ENCODE measurements at regions not wholly inside any gene's neighbourhood (a gene's known extent, or its start where the extent isn't known, plus 50 kb on each side); places are given as distances from the start of the nearest gene placed in this dataset.

DNA sequence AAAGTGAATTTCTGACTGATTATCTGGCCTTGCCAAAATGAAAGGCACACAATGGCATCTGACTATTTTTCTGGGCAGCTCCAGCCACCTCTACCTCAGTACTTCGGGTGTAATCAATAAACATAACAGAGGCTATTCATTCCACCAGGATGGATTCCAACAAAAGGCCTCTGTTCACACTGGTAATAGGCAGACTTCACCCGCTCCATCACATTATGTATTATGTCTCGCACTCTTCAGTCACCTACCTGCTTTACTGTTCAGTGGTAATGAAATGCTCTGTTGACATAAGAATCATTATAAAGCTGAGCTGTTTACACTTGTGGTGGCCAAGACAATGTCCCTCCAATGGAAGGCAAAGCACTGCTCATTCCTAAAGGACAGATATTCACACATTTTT is 1333.7 kb upstream of the WWC1 start:
- intact Hi-C loops (cut with DNase I), result no loop called here
- Histone ChIP-seq H3K27ac (ENCODE audit: low read depth in 1 of 2, low read length in 2 of 2) (no peak overlapping the region), H3K36me3 (ENCODE audit: control insufficient read depth in 1 of 2, insufficient read depth in 2 of 2, low read length in 1 of 2) (no peaks in the 10 kb centered on the region), H3K4me1 (ENCODE audit: control insufficient read depth in 1 of 2, insufficient read depth in 2 of 2, low read length in 2 of 2) (no peaks in the 10 kb centered on the region), H3K27me3 (ENCODE audit: control insufficient read depth in 1 of 2, insufficient read depth in 2 of 2, low read length in 1 of 2) (peaks cover 0 to 3% of the 10 kb centered on the region in 2 donors), H3K4me3 (ENCODE audit: low read length in 2 of 2) (no peak overlapping the region), H3K9me3 (ENCODE audit: control insufficient read depth, low read length) (no peaks in the 10 kb centered on the region)
- no peak for ATAC-seq (ENCODE audit: low FRiP score)
- DNase-seq, result no peak
- 71 to 76% methylated on average over 3 of the region's 3 CpGs for WGBS, 2 donors

DNA sequence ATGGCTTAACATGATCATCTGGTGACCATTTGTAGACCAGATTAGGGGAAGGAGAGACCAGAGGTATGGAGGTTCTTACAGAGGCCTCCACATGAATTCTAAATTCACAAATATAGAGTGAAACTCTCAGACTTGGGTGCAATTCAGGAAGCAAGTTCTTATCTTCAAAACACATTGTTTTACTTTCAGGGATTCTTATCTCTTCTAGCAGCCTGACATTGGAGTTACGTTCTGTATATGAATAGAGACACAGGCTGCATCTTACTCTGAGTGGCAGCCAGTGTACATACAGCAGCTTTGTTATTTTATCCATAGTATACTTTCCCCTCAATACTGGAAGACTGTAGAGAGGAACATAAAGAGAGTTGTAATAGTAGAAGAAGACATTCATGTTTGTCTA is 1331.7 kb upstream of the WWC1 start:
- ATAC-seq (ENCODE audit: low FRiP score), result no peak
- WGBS, 2 donors, result 12 to 18% methylated on average over 1 of the region's 1 CpG
- no peak overlapping the region for H3K27ac ChIP-seq (ENCODE audit: low read depth in 1 of 2, low read length in 2 of 2)
- no peaks in the 10 kb centered on the region for H3K36me3 ChIP-seq (ENCODE audit: control insufficient read depth in 1 of 2, insufficient read depth in 2 of 2, low read length in 1 of 2)
- no peaks in the 10 kb centered on the region for H3K4me1 ChIP-seq (ENCODE audit: control insufficient read depth in 1 of 2, insufficient read depth in 2 of 2, low read length in 2 of 2)
- intact Hi-C loops (cut with DNase I), result no loop called here
- H3K9me3 ChIP-seq (ENCODE audit: control insufficient read depth, low read length), result no peaks in the 10 kb centered on the region
- no peak overlapping the region for H3K4me3 ChIP-seq (ENCODE audit: low read length in 2 of 2)
- H3K27me3 ChIP-seq (ENCODE audit: control insufficient read depth in 1 of 2, insufficient read depth in 2 of 2, low read length in 1 of 2), result peaks cover 0 to 3% of the 10 kb centered on the region in 2 donors
- no peak for DNase-seq

DNA sequence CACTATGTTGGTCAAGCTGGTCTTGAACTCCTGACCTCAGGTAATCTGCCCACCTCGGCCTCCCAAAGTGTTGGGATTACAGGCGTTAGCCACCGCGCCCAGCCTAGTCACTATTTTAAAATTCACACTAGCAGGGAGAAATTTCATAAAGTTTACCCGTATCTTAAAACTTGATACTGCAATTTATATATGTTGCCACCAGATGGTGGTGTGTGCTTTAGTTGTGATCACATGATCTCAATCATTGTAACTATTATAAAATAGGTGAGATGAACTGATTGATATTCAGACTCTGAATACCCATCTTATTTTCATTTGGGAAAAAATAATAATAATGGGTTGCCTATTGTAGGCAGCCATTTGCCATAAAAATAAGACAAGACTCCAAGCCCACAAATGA is 1330.4 kb upstream of the WWC1 start:
- no peak for ATAC-seq (ENCODE audit: low FRiP score)
- intact Hi-C loops (cut with DNase I), result no loop called here
- peaks cover 0 to 3% of the 10 kb centered on the region in 2 donors for H3K27me3 ChIP-seq (ENCODE audit: control insufficient read depth in 1 of 2, insufficient read depth in 2 of 2, low read length in 1 of 2)
- H3K4me3 ChIP-seq (ENCODE audit: low read length in 2 of 2), result no peak overlapping the region
- 84 to 85% methylated on average over 5 of the region's 5 CpGs for WGBS, 2 donors
- DNase-seq, result no peak
- H3K36me3 ChIP-seq (ENCODE audit: control insufficient read depth in 1 of 2, insufficient read depth in 2 of 2, low read length in 1 of 2), result no peaks in the 10 kb centered on the region
- no peak overlapping the region for H3K27ac ChIP-seq (ENCODE audit: low read depth in 1 of 2, low read length in 2 of 2)
- H3K4me1 ChIP-seq (ENCODE audit: control insufficient read depth in 1 of 2, insufficient read depth in 2 of 2, low read length in 2 of 2), result no peaks in the 10 kb centered on the region
- H3K9me3 ChIP-seq (ENCODE audit: control insufficient read depth, low read length), result no peaks in the 10 kb centered on the region

DNA sequence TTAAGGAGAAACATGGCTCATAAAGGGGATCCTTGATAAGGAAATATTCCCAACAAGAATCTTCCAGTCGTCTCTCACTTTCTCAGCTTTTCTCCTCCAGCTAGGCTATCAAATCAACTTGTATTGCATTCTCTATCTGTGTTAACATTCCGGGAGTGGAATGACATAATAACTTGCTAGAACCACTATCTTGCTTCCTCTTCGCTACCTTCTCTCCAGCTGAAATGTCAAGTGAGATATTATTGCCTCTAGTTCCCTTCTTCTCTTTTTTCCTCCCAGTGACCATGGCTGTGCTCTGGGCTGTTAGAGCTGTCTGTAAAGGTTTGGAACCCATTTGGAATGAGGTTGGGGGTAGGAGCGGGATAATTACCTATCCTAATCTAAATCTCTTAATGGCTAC is 1329.5 kb upstream of the WWC1 start:
- no peaks in the 10 kb centered on the region for H3K4me1 ChIP-seq (ENCODE audit: control insufficient read depth in 1 of 2, insufficient read depth in 2 of 2, low read length in 2 of 2)
- no peaks in the 10 kb centered on the region for H3K36me3 ChIP-seq (ENCODE audit: control insufficient read depth in 1 of 2, insufficient read depth in 2 of 2, low read length in 1 of 2)
- H3K27ac ChIP-seq (ENCODE audit: low read depth in 1 of 2, low read length in 2 of 2), result no peak overlapping the region
- intact Hi-C loops (cut with DNase I), result no loop called here
- ATAC-seq (ENCODE audit: low FRiP score), result no peak
- 73 to 84% methylated on average over 4 of the region's 4 CpGs for WGBS, 2 donors
- H3K27me3 ChIP-seq (ENCODE audit: control insufficient read depth in 1 of 2, insufficient read depth in 2 of 2, low read length in 1 of 2), result peaks cover 0 to 3% of the 10 kb centered on the region in 2 donors
- no peak overlapping the region for H3K4me3 ChIP-seq (ENCODE audit: low read length in 2 of 2)
- peaks cover 2% of the 10 kb centered on the region for H3K9me3 ChIP-seq (ENCODE audit: control insufficient read depth, low read length)
- DNase-seq, result no peak

DNA sequence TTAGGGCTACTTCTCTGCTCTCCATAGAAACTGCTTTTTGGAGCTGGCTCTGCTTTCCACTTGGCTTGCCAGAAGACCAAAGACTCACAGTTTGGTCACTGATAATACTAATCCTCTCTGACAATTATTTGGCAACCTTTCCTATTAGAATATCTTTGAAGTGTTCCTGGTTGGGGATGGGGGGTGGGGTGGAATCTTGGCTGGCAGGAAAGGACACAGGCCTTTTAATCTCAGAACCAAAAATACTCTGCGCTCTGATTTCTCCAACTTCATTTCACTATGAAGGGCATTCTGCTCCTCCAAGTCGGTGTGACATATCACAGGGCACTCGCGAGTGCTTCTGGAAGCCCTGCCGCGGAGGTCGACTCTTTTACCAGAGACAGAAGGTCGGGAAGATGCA is 1329.0 kb upstream of the WWC1 start:
- no peak for DNase-seq
- H3K4me3 ChIP-seq (ENCODE audit: low read length in 2 of 2), result no peak overlapping the region
- intact Hi-C loops (cut with DNase I), result no loop called here
- no peaks in the 10 kb centered on the region for H3K4me1 ChIP-seq (ENCODE audit: control insufficient read depth in 1 of 2, insufficient read depth in 2 of 2, low read length in 2 of 2)
- H3K9me3 ChIP-seq (ENCODE audit: control insufficient read depth, low read length), result peaks cover 2% of the 10 kb centered on the region
- H3K27me3 ChIP-seq (ENCODE audit: control insufficient read depth in 1 of 2, insufficient read depth in 2 of 2, low read length in 1 of 2), result peaks cover 0 to 3% of the 10 kb centered on the region in 2 donors
- WGBS, 2 donors, result 40 to 52% methylated on average over 8 of the region's 8 CpGs
- no peak for ATAC-seq (ENCODE audit: low FRiP score)
- no peaks in the 10 kb centered on the region for H3K36me3 ChIP-seq (ENCODE audit: control insufficient read depth in 1 of 2, insufficient read depth in 2 of 2, low read length in 1 of 2)
- H3K27ac ChIP-seq (ENCODE audit: low read depth in 1 of 2, low read length in 2 of 2), result no peak overlapping the region

DNA sequence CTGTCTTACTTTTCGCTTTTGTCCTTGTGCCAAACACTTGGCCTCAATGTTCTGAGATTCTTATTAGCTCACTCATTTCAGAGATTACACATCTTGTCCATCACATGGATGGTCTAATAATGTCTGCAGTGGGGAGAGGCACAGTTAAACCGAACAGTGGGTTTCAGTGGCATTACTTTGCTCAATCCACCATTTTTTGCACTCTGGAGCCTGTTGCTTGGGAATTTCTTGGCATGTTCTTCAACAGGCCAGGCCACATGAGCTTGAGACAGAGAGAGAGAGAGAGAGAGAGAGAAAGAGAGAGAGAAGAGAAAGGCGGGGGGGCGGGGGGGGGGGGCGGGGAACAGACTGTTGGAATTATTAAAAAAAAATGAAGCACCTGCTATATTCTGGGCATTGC is 1327.8 kb upstream of the WWC1 start:
- 85 to 87% methylated on average over 5 of the region's 5 CpGs for WGBS, 2 donors
- H3K4me3 ChIP-seq (ENCODE audit: low read length in 2 of 2), result no peak overlapping the region
- H3K27me3 ChIP-seq (ENCODE audit: control insufficient read depth in 1 of 2, insufficient read depth in 2 of 2, low read length in 1 of 2), result peaks cover 0 to 3% of the 10 kb centered on the region in 2 donors
- DNase-seq (no peak), ATAC-seq (ENCODE audit: low FRiP score) (no peak)
- intact Hi-C loops (cut with DNase I), result no loop called here
- no peaks in the 10 kb centered on the region for H3K36me3 ChIP-seq (ENCODE audit: control insufficient read depth in 1 of 2, insufficient read depth in 2 of 2, low read length in 1 of 2)
- peaks cover 2% of the 10 kb centered on the region for H3K9me3 ChIP-seq (ENCODE audit: control insufficient read depth, low read length)
- H3K4me1 ChIP-seq (ENCODE audit: control insufficient read depth in 1 of 2, insufficient read depth in 2 of 2, low read length in 2 of 2), result no peaks in the 10 kb centered on the region
- H3K27ac ChIP-seq (ENCODE audit: low read depth in 1 of 2, low read length in 2 of 2), result no peak overlapping the region

DNA sequence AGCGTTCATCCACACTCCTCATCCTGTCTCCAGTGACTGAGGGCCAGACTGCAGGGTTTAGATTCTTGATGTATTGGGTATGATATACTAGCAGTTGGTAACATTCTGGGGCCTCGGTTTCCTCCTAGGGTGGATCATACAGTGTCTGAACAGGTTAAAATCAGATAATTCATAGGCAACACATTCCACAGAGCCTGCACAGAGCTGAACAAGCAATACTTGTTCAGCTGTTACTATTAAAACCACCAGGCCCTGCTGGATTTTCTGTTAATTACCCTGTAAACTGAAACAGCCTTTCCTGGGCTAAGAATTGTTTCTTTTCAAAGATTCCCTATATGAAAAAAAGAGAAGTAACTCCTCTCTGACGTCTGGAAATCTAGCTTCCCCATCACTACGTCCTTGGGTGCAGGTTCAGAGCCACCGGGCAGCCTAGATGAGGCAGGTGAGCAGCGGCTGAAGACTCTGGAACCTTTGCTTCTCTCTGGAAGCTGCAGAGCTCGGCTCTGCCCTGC is 1313.5 kb upstream of the WWC1 start:
- no peak for ATAC-seq (ENCODE audit: low FRiP score)
- no peak overlapping the region for H3K27ac ChIP-seq (ENCODE audit: low read depth in 1 of 2, low read length in 2 of 2)

DNA sequence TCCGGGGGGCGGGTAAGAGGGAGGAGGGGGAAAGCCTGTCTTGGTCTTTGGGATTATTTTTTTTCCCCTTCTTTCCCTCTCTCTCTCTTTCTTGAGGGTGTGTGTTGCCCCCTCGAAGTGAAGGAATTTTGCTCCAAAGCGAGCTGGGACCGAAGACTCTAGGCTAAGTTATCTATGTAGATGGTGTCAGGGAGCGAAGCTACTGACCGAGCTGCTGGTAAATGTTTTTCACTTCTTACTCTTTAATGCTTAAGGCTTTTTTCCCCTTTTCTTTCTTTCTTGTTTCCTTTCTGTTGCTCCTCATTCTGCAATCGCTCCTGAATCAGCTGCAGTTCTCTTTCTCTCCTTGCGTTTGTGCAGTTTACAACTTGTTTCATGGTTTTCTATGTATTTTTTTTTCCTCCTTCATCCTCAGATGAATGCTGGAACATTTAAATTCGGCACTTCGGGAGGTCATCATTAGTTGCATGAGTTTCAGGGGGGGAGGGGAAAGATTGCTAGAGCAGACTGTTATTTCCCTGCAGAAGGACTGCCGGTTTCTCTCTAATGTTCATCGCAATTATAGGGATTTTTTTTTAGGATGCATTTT is 1312.0 kb upstream of the WWC1 start:
- intact Hi-C loops (cut with DNase I), result no loop called here
- no peaks in the 10 kb centered on the region for H3K36me3 ChIP-seq (ENCODE audit: control insufficient read depth in 1 of 2, insufficient read depth in 2 of 2, low read length in 1 of 2)
- H3K4me1 ChIP-seq (ENCODE audit: control insufficient read depth in 1 of 2, insufficient read depth in 2 of 2, low read length in 2 of 2), result peaks cover 0 to 2% of the 10 kb centered on the region in 2 donors
- ATAC-seq (ENCODE audit: low FRiP score), result peak; percentile 4
- H3K9me3 ChIP-seq (ENCODE audit: control insufficient read depth, low read length), result peaks cover 2% of the 10 kb centered on the region
- WGBS, 2 donors, result 1% methylated on average over 13 of the region's 13 CpGs
- DNase-seq, result no peak
- no peaks in the 10 kb centered on the region for H3K27me3 ChIP-seq (ENCODE audit: control insufficient read depth in 1 of 2, insufficient read depth in 2 of 2, low read length in 1 of 2)
- H3K27ac ChIP-seq (ENCODE audit: low read depth in 1 of 2, low read length in 2 of 2), result no peak overlapping the region
- H3K4me3 ChIP-seq (ENCODE audit: low read length in 2 of 2), result no peak overlapping the region

More for the DNA sequence above, 1313.5 kb upstream of the WWC1 start:
- H3K9me3 ChIP-seq (ENCODE audit: control insufficient read depth, low read length), result peaks cover 2% of the 10 kb centered on the region
- peaks cover 0 to 2% of the 10 kb centered on the region in 2 donors for H3K4me1 ChIP-seq (ENCODE audit: control insufficient read depth in 1 of 2, insufficient read depth in 2 of 2, low read length in 2 of 2)
- no peaks in the 10 kb centered on the region for H3K27me3 ChIP-seq (ENCODE audit: control insufficient read depth in 1 of 2, insufficient read depth in 2 of 2, low read length in 1 of 2)
- no peak overlapping the region for H3K4me3 ChIP-seq (ENCODE audit: low read length in 2 of 2)
- H3K36me3 ChIP-seq (ENCODE audit: control insufficient read depth in 1 of 2, insufficient read depth in 2 of 2, low read length in 1 of 2), result no peaks in the 10 kb centered on the region
- intact Hi-C loops (cut with DNase I), result no loop called here
- 38 to 41% methylated on average over 7 of the region's 7 CpGs for WGBS, 2 donors
- DNase-seq, result no peak

DNA sequence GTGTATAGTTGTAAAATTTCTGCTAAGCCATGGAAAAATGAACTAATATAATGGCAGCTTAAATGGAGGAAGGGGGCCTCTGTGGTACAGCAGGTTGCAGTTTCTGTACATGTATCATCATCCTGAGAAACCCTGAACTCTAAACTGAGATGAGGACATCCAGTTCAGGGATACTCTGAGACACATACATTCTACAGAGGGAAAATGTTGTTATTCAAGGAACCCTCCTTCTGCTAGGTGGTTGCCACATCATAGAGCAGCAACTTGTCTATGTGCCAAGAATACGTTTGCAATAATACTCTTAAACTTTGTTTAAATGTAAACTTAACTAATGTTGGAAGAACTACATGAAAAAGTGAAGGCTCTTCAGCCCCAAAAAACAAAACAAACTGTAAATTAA is 1310.8 kb upstream of the WWC1 start:
- intact Hi-C loops (cut with DNase I), result no loop called here
- Histone ChIP-seq H3K27me3 (ENCODE audit: control insufficient read depth in 1 of 2, insufficient read depth in 2 of 2, low read length in 1 of 2) (no peaks in the 10 kb centered on the region), H3K4me1 (ENCODE audit: control insufficient read depth in 1 of 2, insufficient read depth in 2 of 2, low read length in 2 of 2) (peaks cover 0 to 2% of the 10 kb centered on the region in 2 donors), H3K9me3 (ENCODE audit: control insufficient read depth, low read length) (peaks cover 2% of the 10 kb centered on the region), H3K27ac (ENCODE audit: low read depth in 1 of 2, low read length in 2 of 2) (no peak overlapping the region), H3K4me3 (ENCODE audit: low read length in 2 of 2) (no peak overlapping the region), H3K36me3 (ENCODE audit: control insufficient read depth in 1 of 2, insufficient read depth in 2 of 2, low read length in 1 of 2) (no peaks in the 10 kb centered on the region)
- DNase-seq, result no peak
- 31 to 32% methylated on average over 1 of the region's 1 CpG for WGBS, 2 donors
- no peak for ATAC-seq (ENCODE audit: low FRiP score)

Data from aorta (tissue), 5 donors.